CD4-positive, alpha-beta T cell treated with Interferon gamma for 1 hour (primary cell): ENCODE measurements at regions not wholly inside any gene's neighbourhood (a gene's known extent, or its start where the extent isn't known, plus 50 kb on each side); places are given as distances from the start of the nearest gene placed in this dataset.
"Not testable (repeated sequence)": the region's sequence is repeated elsewhere in the genome, so short reads cannot be mapped to it uniquely, and the experiment has no call there.

ENCODE experiments used
- DNase-seq: peaks from one replicate; pipeline ENCODE4 v3.0.0-alpha.2; 2020

- no peak for DNase-seq
These were observed 252.1 kb downstream of the LRIG3 start for GRCh38 chr12:58668233-58668632.

GRCh38 chr12:58668871-58669270 lies 251.4 kb downstream of the LRIG3 start:
- no peak for DNase-seq

- no peak for DNase-seq
These were observed 249.7 kb downstream of the LRIG3 start for GRCh38 chr12:58670623-58671022.

GRCh38 chr12:58671196-58671595 lies 249.1 kb downstream of the LRIG3 start:
- DNase-seq = no peak

- DNase-seq = no peak
These were observed 247.3 kb downstream of the LRIG3 start for GRCh38 chr12:58673021-58673420.

GRCh38 chr12:58677833-58678232 lies 242.5 kb downstream of the LRIG3 start:
- DNase-seq = not testable (repeated sequence)

- no peak for DNase-seq
These were observed 241.6 kb downstream of the LRIG3 start for GRCh38 chr12:58678753-58679152.

GRCh38 chr12:58681730-58682129 lies 238.6 kb downstream of the LRIG3 start:
- no peak for DNase-seq

GRCh38 chr12:58695263-58695662 lies 225.0 kb downstream of the LRIG3 start:
- DNase-seq = no peak

- DNase-seq = no peak
These were observed 218.8 kb downstream of the LRIG3 start for GRCh38 chr12:58701536-58701935.

GRCh38 chr12:58703866-58704265 lies 216.4 kb downstream of the LRIG3 start:
- DNase-seq = no peak

GRCh38 chr12:58704770-58705169 lies 215.5 kb downstream of the LRIG3 start:
- not testable (repeated sequence) for DNase-seq

- no peak for DNase-seq
These were observed 209.4 kb downstream of the LRIG3 start for GRCh38 chr12:58710901-58711300.

- no peak for DNase-seq
These were observed 208.3 kb downstream of the LRIG3 start for GRCh38 chr12:58711974-58712373.

GRCh38 chr12:58712976-58713375 lies 207.3 kb downstream of the LRIG3 start:
- no peak for DNase-seq

- DNase-seq = no peak
These were observed 201.1 kb downstream of the LRIG3 start for GRCh38 chr12:58719161-58719560.

- DNase-seq = no peak
These were observed 199.9 kb downstream of the LRIG3 start for GRCh38 chr12:58720421-58720820.

GRCh38 chr12:58725400-58726105 lies 194.8 kb downstream of the LRIG3 start:
- no peak for DNase-seq

- no peak for DNase-seq
These were observed 192.8 kb downstream of the LRIG3 start for GRCh38 chr12:58727521-58727920.

- DNase-seq = no peak
These were observed 191.9 kb downstream of the LRIG3 start for GRCh38 chr12:58728397-58728796.

GRCh38 chr12:58731096-58731495 lies 189.2 kb downstream of the LRIG3 start:
- no peak for DNase-seq

GRCh38 chr12:58732894-58733293 lies 187.4 kb downstream of the LRIG3 start:
- no peak for DNase-seq

GRCh38 chr12:58741226-58741625 lies 179.1 kb downstream of the LRIG3 start:
- no peak for DNase-seq

- DNase-seq = no peak
These were observed 174.8 kb downstream of the LRIG3 start for GRCh38 chr12:58745348-58746125.

- DNase-seq = no peak
These were observed 172.8 kb downstream of the LRIG3 start for GRCh38 chr12:58747533-58747932.
